GM19467 (cell line): ENCODE measurements at regions not wholly inside any gene's neighbourhood (a gene's known extent, or its start where the extent isn't known, plus 50 kb on each side); places are given as distances from the start of the nearest gene placed in this dataset.

Source experiments
- ATAC-seq: cut with Tn5 transposase; IDR thresholded peaks from one replicate; pipeline ENCODE4 v1.9.1; 2021; ENCODE audit warnings: mild to moderate bottlenecking, moderate library complexity; ENCODE audit not compliant: unreplicated experiment

- ATAC-seq = no peak
Observed at GRCh38 chr18:78540636-78541529, 438.7 kb upstream of the SALL3 start.

DNA sequence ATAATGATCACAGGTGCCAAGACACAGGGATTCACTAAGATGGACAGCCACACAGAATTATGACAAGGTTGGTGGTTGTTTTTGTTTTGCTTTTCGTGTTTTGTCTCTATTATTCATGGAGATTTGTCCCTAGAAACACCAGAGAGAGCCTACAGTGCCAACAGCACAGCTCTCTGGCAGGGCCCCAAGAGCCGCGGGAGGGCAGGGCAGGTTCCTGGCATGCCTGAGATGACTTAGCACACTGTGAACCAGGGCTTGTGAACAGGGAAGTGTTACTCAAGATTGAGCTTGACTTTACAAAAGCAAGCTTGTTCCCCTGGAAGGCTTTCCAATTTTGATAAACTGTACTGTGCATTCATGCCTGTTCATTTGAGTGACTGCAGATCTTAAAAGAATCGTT lies 437.4 kb upstream of the SALL3 start:
- no peak for ATAC-seq

GRCh38 chr18:78543201-78543725 lies 436.4 kb upstream of the SALL3 start:
- ATAC-seq = no peak

DNA sequence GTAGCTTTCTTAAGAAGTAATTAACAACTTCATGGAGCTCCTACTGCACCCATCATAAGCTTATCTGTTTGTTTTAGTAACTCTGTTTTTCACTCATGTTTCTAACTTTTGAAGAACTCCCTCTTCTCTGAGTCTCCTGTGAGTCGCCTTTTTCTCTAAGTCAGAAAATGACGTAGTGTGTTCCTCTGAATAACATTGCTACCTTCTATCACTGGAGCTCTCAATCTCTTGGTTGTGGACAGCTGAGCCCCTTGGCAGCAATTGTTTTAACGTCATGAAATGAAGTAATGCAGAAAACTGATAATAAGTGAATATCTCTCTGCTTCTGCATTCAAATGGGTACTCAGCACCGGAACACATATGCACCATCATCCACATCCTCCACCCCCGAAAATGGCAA lies 433.3 kb upstream of the SALL3 start:
- no peak for ATAC-seq

DNA sequence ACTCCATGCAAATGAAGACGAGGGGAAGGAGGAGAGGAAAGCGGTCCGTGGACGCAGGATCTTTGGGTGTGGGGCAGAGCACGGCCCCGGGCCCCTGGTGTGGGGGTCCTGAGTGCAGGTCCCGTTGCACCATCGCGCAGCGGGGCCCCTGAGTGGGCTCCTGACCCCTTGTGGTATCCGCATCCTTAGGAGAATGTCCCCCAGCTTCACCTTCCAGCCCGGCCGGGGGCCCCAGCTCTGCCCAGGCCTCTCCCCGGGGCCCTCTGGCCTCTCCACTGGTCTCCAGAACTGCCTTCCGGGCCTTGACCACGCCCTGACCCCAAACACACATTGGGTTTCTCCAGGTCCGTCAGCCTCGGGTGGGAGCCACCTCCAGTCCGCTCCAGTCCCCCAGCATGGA lies 431.8 kb upstream of the SALL3 start:
- no peak for ATAC-seq

DNA sequence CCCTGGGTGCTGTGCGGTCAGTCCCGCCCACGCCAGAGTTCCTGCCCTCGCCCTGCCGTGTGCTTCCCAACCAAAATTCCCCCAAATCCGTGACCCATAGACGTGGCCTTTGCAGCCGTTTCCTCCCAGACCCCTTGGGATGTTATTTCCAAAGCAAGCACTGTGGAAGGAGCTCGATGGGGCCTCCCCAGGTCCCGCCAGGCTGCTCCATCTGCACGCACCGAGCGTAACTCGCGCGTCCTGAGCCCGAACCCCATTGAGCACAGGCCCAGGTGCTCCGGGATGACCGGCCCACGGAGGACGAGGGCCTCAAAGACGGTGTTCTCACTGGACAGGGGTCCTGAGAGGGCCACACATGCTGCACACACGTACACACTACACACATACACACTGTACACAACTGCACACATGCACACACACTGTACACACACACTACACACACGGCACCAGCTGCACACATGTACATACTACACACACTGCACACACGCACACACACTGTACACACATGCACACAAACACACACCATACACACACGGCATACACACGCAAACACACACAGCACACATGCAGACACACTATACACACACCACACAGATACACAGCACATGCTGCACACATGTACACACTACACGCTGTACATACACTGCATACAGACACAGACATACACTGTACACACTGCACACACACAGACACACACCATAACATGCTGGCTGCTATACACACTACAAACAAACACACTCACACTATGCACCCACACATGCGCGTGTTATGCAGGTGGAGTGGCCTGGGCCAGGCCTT lies 431.2 kb upstream of the SALL3 start:
- no peak for ATAC-seq

- no peak for ATAC-seq
Observed at GRCh38 chr18:78549971-78550370, 429.6 kb upstream of the SALL3 start.

DNA sequence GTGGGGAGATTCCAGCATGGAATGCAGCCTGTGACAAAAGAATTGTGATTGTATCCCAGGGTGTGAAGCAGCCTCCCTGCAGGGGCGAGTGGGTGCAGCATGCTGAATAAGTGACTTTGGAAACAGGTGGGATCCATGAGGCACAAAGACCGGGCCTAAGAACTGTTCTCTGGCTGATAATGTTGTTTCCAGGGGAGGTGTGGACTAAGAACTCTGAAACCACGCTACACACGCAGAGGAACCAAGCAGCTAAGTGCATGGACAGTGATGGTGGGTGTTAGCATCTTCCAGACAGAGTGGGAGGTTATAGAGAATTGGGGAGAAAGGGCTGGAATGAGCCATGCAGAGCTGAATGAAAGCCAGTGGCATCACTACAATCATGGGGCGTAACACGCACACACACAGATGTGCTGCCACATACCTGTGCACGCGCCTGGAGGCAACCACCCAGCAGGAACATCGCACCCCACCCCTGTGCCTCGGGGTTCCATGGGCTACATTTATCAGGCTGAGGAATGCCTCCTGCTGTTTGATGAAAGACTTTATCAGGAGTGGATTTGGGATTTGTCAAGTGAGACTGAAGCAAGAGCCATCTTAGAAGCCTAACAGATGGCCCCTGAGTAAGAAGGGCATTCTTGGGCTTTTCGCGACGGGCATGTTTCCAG lies 424.5 kb upstream of the SALL3 start:
- ATAC-seq = no peak

DNA sequence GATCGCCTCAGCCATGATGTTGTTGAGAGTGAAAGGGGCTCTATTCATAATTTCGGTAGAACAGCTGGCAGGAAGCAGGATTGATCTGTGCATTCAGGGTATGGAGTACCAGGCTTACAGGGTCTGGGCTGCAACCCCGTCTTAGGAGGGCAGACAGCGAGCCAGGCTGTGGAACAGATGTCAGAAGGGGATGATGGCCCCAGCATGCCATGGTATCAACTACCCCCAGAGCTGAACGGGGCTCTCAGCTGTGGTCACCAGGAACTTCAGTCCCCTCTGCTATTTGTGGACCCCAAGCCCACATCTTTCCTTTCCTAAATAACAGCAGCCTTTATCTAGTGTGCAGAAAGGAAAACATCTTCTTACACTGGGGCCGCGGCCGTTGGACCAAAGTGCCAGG lies 422.2 kb upstream of the SALL3 start:
- ATAC-seq = no peak

DNA sequence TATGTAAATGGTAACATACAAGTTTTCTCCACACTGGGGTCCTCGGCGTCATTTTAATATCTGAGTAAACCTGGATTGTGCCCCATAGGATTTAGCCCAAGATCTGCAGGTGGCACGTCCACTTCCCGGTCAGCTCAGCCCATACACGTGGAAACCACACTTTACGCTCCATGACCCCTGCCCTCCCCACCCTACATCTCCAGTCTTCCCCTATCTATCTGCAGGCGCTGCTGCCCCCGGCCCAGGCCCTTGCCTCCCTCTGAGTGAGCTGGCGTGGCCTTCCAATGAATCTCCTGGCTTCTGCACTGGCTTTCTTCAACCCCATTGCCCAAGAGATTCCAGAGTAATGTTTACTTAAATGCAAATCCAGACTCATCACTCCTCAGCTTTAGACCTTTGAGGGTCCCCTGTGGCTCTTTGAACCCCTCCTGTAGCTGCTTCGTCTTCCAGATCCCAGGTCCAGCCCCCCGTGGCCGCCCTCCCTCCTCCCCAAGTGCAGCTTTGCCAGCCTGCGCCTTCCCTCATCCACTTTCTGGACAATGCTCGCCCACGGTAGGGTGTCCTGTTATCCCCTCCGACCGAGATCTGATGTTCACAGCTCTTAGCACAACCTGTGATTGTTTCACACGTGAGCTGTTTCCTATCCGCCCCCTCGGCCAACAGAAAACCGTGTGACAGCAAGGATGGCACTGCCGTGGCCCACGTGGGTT lies 421.4 kb upstream of the SALL3 start:
- no peak for ATAC-seq

DNA sequence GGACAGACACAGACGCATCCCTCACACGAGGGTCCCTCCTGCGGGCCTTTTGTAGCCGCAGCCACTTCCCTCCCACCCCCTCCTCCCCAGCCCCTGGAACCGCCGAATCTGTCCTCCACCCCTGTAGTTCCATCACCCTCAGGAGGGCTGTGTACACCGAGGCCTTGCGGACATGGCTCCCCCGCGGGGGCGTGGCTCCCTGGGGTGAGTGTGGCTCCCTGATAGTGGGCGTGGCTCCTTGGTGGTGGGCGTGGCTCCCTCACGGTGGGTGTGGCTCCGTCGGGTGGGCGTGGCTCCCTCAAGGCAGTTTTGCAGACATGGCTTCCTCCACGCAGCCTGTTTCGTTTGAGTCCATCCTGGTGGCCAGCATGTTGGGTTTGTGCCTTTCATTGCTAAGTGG lies 420.7 kb upstream of the SALL3 start:
- ATAC-seq = no peak

GRCh38 chr18:78559584-78559983 lies 420.0 kb upstream of the SALL3 start:
- no peak for ATAC-seq

GRCh38 chr18:78561757-78562510 lies 417.7 kb upstream of the SALL3 start:
- ATAC-seq = no peak

- ATAC-seq = no peak
Observed at GRCh38 chr18:78562531-78562961, 417.1 kb upstream of the SALL3 start.

- ATAC-seq = no peak
Observed at GRCh38 chr18:78563110-78563509, 416.5 kb upstream of the SALL3 start.

DNA sequence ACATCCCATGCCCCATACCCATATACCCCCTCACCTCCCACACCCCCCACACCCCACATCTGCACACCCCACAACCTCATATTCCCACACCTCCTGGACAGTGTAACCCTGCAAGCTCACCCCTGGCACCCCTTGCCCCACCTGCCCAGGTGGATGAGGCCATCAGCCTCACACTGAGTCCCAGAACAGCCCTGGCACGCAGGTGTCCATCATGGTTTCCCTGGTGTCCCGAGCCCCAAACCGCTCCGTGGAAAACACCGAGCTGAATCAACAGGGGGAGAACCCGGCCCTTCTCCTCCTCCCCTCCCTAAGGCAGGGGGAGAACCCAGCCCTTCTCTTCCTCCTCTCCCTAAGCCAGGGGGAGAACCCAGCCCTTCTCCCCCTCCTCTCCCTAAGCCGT lies 415.6 kb upstream of the SALL3 start:
- ATAC-seq = no peak

DNA sequence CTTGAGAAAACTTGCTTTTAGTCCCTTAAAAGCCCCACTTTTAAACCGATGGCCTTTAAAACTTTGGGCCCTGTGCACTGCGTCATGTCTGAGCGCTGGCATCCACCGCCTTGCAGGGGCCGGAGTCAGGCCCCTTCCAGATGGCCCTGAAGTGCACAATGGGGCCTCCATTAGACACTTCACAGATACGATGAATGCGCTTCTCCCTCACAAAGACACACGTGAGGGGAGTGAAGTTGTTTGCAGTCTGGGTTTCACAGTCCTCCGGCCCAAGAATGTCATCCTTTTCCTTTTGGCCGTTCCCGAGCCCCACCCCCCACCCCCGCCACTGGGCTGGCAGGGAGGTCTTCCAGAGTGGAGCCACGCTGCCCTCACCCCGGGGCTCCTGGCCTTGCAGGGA lies 415.1 kb upstream of the SALL3 start:
- no peak for ATAC-seq

- ATAC-seq = no peak
Observed at GRCh38 chr18:78565240-78565639, 414.4 kb upstream of the SALL3 start.

DNA sequence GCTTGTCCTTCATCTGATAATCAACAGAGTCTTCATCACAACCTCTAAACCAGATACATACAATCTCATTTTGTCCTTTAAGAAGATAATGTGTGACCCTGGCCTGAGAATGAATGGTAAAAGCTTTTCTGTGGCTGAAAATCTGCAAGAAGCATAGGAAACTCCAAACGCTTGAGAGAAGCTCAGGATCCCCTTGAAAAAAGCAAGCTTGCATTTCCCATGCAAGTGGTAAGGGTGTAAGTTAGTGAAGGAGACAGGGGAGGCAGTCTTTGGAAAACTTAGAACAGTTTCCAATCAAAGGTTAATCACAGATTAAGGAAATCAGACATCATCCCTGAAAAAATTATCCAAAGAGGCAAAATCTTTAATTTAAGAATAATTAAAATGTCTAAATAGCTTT lies 413.6 kb upstream of the SALL3 start:
- no peak for ATAC-seq

DNA sequence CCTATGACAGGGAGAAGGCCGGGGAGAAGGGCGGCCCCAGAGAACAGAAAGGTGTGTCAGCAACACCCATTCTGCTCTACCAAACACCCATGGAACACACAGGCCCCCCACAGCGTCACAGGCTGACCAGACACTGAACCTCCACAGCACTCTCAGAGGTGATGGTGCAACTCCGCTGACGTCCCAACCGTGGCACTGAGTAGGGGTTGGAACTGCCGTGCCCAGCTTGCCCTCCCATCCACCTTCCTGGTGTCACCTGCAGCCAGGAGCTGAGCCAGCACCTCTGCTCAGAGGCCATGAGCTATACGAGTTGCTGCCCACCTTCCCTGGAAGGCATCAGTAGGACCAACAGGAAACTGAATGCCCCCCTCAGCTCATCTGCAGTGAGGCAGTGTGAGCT lies 412.9 kb upstream of the SALL3 start:
- ATAC-seq = no peak
